ENCODE measurements at regions not wholly inside any gene's neighbourhood (a gene's known extent, or its start where the extent isn't known, plus 50 kb on each side); places are given as distances from the start of the nearest gene placed in this dataset.
A peak's percentile ranks its signal among the peaks of the same experiment; 100 is the strongest.

GRCh38 chr5:165783024-165783423, 2277.6 kb downstream of the MAT2B start:
- no peak for DNase-seq

- no peak for DNase-seq
Measured at GRCh38 chr5:165786073-165786472, 2280.7 kb downstream of the MAT2B start.

GRCh38 chr5:165795073-165795472, 2289.7 kb downstream of the MAT2B start:
- no peak for DNase-seq

- DNase-seq = no peak
Measured at GRCh38 chr5:165805756-165806155, 2300.3 kb downstream of the MAT2B start.

- DNase-seq = no peak
Measured at GRCh38 chr5:165808335-165808734, 2302.9 kb downstream of the MAT2B start.

- DNase-seq = no peak
Measured at GRCh38 chr5:165809914-165810313, 2304.5 kb downstream of the MAT2B start.

GRCh38 chr5:165829504-165829903, 2324.1 kb downstream of the MAT2B start:
- no peak for DNase-seq

GRCh38 chr5:165834891-165835290, 2329.5 kb downstream of the MAT2B start:
- DNase-seq = no peak

- DNase-seq = no peak
Measured at GRCh38 chr5:165836046-165836445, 2330.6 kb downstream of the MAT2B start.

GRCh38 chr5:165837286-165837685, 2331.9 kb downstream of the MAT2B start:
- DNase-seq = no peak

- DNase-seq = no peak
Measured at GRCh38 chr5:165844571-165844970, 2339.2 kb downstream of the MAT2B start.

- no peak for DNase-seq
Measured at GRCh38 chr5:165858118-165858517, 2352.7 kb downstream of the MAT2B start.

GRCh38 chr5:165859251-165859650, 2353.8 kb downstream of the MAT2B start:
- DNase-seq = no peak

GRCh38 chr5:165863239-165863638, 2357.8 kb downstream of the MAT2B start:
- no peak for DNase-seq

- no peak for DNase-seq
Measured at GRCh38 chr5:165871291-165871690, 2365.9 kb downstream of the MAT2B start.

GRCh38 chr5:165874851-165875250, 2369.4 kb downstream of the MAT2B start:
- no peak for DNase-seq

- DNase-seq = no peak
Measured at GRCh38 chr5:165876538-165876937, 2371.1 kb downstream of the MAT2B start.

- DNase-seq = no peak
Measured at GRCh38 chr5:165877475-165877874, 2372.1 kb downstream of the MAT2B start.

GRCh38 chr5:165881259-165881658, 2375.8 kb downstream of the MAT2B start:
- no peak for DNase-seq

- DNase-seq = no peak
Measured at GRCh38 chr5:165882099-165882498, 2376.7 kb downstream of the MAT2B start.

GRCh38 chr5:165885623-165886350, 2380.4 kb downstream of the MAT2B start:
- peak; percentile 15 for DNase-seq

- DNase-seq = no peak
Measured at GRCh38 chr5:165887147-165887546, 2381.7 kb downstream of the MAT2B start.

- no peak for DNase-seq
Measured at GRCh38 chr5:165892383-165892782, 2387.0 kb downstream of the MAT2B start.

- no peak for DNase-seq
Measured at GRCh38 chr5:165894916-165895315, 2389.5 kb downstream of the MAT2B start.

- DNase-seq = no peak
Measured at GRCh38 chr5:165903835-165904234, 2387.6 kb upstream of the WWC1 start.

Measured in right hindlimb (tissue), 1 donor.